Effector memory CD4-positive, alpha-beta T cell (primary cell): ENCODE measurements at regions not wholly inside any gene's neighbourhood (a gene's known extent, or its start where the extent isn't known, plus 50 kb on each side); places are given as distances from the start of the nearest gene placed in this dataset.
"Not testable (repeated sequence)": the region's sequence is repeated elsewhere in the genome, so short reads cannot be mapped to it uniquely, and the experiment has no call there.

ENCODE experiments used
- DNase-seq, 3 donors: peaks; one replicate each; pipeline ENCODE4 v3.0.0-alpha.2; 2020
- H3K27ac ChIP-seq: 2 replicates; pipeline ENCODE4 v1.7.0; 2013; ENCODE audit warnings: mild to moderate bottlenecking, low read length, moderate library complexity; ENCODE audit not compliant: insufficient read depth, poor library complexity, severe bottlenecking
- H3K27me3 ChIP-seq: replicated peaks from 2 replicates; pipeline ENCODE4 v1.7.0; 2013; ENCODE audit warnings: mild to moderate bottlenecking, low read length; ENCODE audit not compliant: insufficient read depth, control insufficient read depth, poor library complexity, severe bottlenecking
- H3K36me3 ChIP-seq: 2 replicates; pipeline ENCODE4 v1.7.0; 2013; ENCODE audit warnings: mild to moderate bottlenecking, low read length, moderate library complexity; ENCODE audit not compliant: control insufficient read depth, insufficient read depth
- H3K4me1 ChIP-seq: 2 replicates; pipeline ENCODE4 v1.7.0; 2013; ENCODE audit warnings: low read length, mild to moderate bottlenecking; ENCODE audit not compliant: control insufficient read depth, insufficient read depth, poor library complexity, severe bottlenecking
- H3K4me3 ChIP-seq: 2 replicates; pipeline ENCODE4 v1.7.0; 2013; ENCODE audit warnings: low read length, low read depth, mild to moderate bottlenecking; ENCODE audit not compliant: insufficient read depth, poor library complexity, severe bottlenecking
- H3K9me3 ChIP-seq: 2 replicates; pipeline ENCODE4 v1.7.0; 2013; ENCODE audit warnings: mild to moderate bottlenecking, low read length, moderate library complexity; ENCODE audit not compliant: control insufficient read depth

- no peaks in the 10 kb centered on the region for H3K27me3 ChIP-seq
- H3K4me3 ChIP-seq: no peak overlapping the region
- H3K36me3 ChIP-seq: no peaks in the 10 kb centered on the region
- H3K27ac ChIP-seq: no peak overlapping the region
- no peak for DNase-seq
- no peaks in the 10 kb centered on the region for H3K9me3 ChIP-seq
- H3K4me1 ChIP-seq: no peaks in the 10 kb centered on the region
Observed at GRCh38 chr11:37333345-37333744, 735.3 kb upstream of the RAG2 start.

GRCh38 chr11:37323843-37324242 is 725.8 kb upstream of the RAG2 start:
- no peak for DNase-seq
- Histone ChIP-seq H3K27me3 (no peaks in the 10 kb centered on the region), H3K9me3 (no peaks in the 10 kb centered on the region), H3K36me3 (no peaks in the 10 kb centered on the region), H3K4me1 (no peaks in the 10 kb centered on the region), H3K27ac (no peak overlapping the region), H3K4me3 (no peak overlapping the region)

GRCh38 chr11:37322333-37323194 is 724.5 kb upstream of the RAG2 start:
- no peak overlapping the region for H3K4me3 ChIP-seq
- H3K36me3 ChIP-seq: no peaks in the 10 kb centered on the region
- H3K4me1 ChIP-seq: no peaks in the 10 kb centered on the region
- H3K9me3 ChIP-seq: no peaks in the 10 kb centered on the region
- no peaks in the 10 kb centered on the region for H3K27me3 ChIP-seq
- no peak overlapping the region for H3K27ac ChIP-seq
- DNase-seq: no peak

GRCh38 chr11:37320921-37321320 is 722.9 kb upstream of the RAG2 start:
- Histone ChIP-seq H3K27me3 (no peaks in the 10 kb centered on the region), H3K4me1 (no peaks in the 10 kb centered on the region), H3K27ac (no peak overlapping the region), H3K4me3 (no peak overlapping the region), H3K36me3 (no peaks in the 10 kb centered on the region), H3K9me3 (no peaks in the 10 kb centered on the region)
- DNase-seq: no peak

GRCh38 chr11:37317803-37318202 is 719.8 kb upstream of the RAG2 start:
- Histone ChIP-seq H3K4me1 (no peaks in the 10 kb centered on the region), H3K9me3 (no peaks in the 10 kb centered on the region), H3K27ac (no peak overlapping the region), H3K27me3 (no peaks in the 10 kb centered on the region), H3K36me3 (no peaks in the 10 kb centered on the region), H3K4me3 (no peak overlapping the region)
- DNase-seq: no peak

GRCh38 chr11:37313266-37313665 is 715.2 kb upstream of the RAG2 start:
- Histone ChIP-seq H3K9me3 (no peaks in the 10 kb centered on the region), H3K4me1 (no peaks in the 10 kb centered on the region), H3K27me3 (no peaks in the 10 kb centered on the region), H3K36me3 (no peaks in the 10 kb centered on the region), H3K4me3 (no peak overlapping the region), H3K27ac (no peak overlapping the region)
- no peak for DNase-seq

GRCh38 chr11:37306563-37306962 is 708.5 kb upstream of the RAG2 start:
- Histone ChIP-seq H3K4me1 (no peaks in the 10 kb centered on the region), H3K27ac (no peak overlapping the region), H3K9me3 (no peaks in the 10 kb centered on the region), H3K27me3 (no peaks in the 10 kb centered on the region), H3K36me3 (no peaks in the 10 kb centered on the region), H3K4me3 (no peak overlapping the region)
- DNase-seq: no peak

GRCh38 chr11:37301405-37301804 is 703.4 kb upstream of the RAG2 start:
- H3K4me3 ChIP-seq, H3K27me3 ChIP-seq, H3K27ac ChIP-seq, H3K36me3 ChIP-seq, DNase-seq, H3K9me3 ChIP-seq, H3K4me1 ChIP-seq: not testable (repeated sequence)

- no peak for DNase-seq
- H3K27ac ChIP-seq: no peak overlapping the region
- H3K4me1 ChIP-seq: no peaks in the 10 kb centered on the region
- no peaks in the 10 kb centered on the region for H3K36me3 ChIP-seq
- no peaks in the 10 kb centered on the region for H3K9me3 ChIP-seq
- H3K4me3 ChIP-seq: no peak overlapping the region
- no peaks in the 10 kb centered on the region for H3K27me3 ChIP-seq
Observed at GRCh38 chr11:37298173-37298572, 700.1 kb upstream of the RAG2 start.

GRCh38 chr11:37286890-37287289 is 688.9 kb upstream of the RAG2 start:
- no peak for DNase-seq
- Histone ChIP-seq H3K36me3 (no peaks in the 10 kb centered on the region), H3K27ac (no peak overlapping the region), H3K9me3 (no peaks in the 10 kb centered on the region), H3K4me1 (no peaks in the 10 kb centered on the region), H3K4me3 (no peak overlapping the region), H3K27me3 (no peaks in the 10 kb centered on the region)
